A673 (cell line): ENCODE measurements at regions not wholly inside any gene's neighbourhood (a gene's known extent, or its start where the extent isn't known, plus 50 kb on each side); places are given as distances from the start of the nearest gene placed in this dataset.
"Not testable (repeated sequence)": the region's sequence is repeated elsewhere in the genome, so short reads cannot be mapped to it uniquely, and the experiment has no call there.

Experiments used
- BruUV-seq: library from RNA; stranded (reverse); fragments of 400-500 nt; replicated peaks from 2 replicates; lab custom pipeline; 2021; lab: Mats Ljungman, UMichigan
- CTCF ChIA-PET: fragments of 300-600 bp; sonication (Branson Sonifier 250); formaldehyde crosslinking; loops from one replicate; lab custom pipeline; 2022; ENCODE audit warnings: antibody characterized with exemption; lab: Charles Lee
- POLR2A ChIA-PET: fragments of 300-600 bp; sonication (Branson Sonifier 250); formaldehyde crosslinking; loops from one replicate; lab custom pipeline; 2022; ENCODE audit warnings: antibody characterized with exemption; ENCODE audit not compliant: low non-redundant PET; lab: Charles Lee
- DNase-seq: peaks from one replicate; pipeline ENCODE4 v3.0.0-alpha.2; 2015; ENCODE audit warnings: low spot score
- H3K27ac ChIP-seq: fragments of 200-600 bp; sonication (generic); 2 replicates; pipeline ENCODE4 v1.5.1; 2016; ENCODE audit warnings: mixed run types, low read depth, mild to moderate bottlenecking, mixed read lengths, antibody characterized with exemption, low read length; ENCODE audit not compliant: poor library complexity, severe bottlenecking
- H3K27me3 ChIP-seq: fragments of 200-600 bp; sonication (generic); replicated peaks from 2 replicates; pipeline ENCODE4 v1.6.1; 2017; ENCODE audit warnings: mixed run types, low read depth, mild to moderate bottlenecking, mixed read lengths, antibody characterized with exemption, low read length; ENCODE audit not compliant: insufficient read depth, poor library complexity
- H3K36me3 ChIP-seq: fragments of 200-600 bp; sonication (generic); 2 replicates; pipeline ENCODE4 v1.6.1; 2016; ENCODE audit warnings: mixed run types, mild to moderate bottlenecking, mixed read lengths, antibody characterized with exemption, low read length; ENCODE audit not compliant: insufficient read depth, poor library complexity, severe bottlenecking
- H3K4me1 ChIP-seq: fragments of 200-600 bp; sonication (generic); 2 replicates; pipeline ENCODE4 v1.6.1; 2017; ENCODE audit warnings: mixed run types, mild to moderate bottlenecking, mixed read lengths, antibody characterized with exemption, low read length; ENCODE audit not compliant: insufficient read depth, poor library complexity, severe bottlenecking
- H3K4me3 ChIP-seq: fragments of 200-600 bp; sonication (generic); 2 replicates; pipeline ENCODE4 v1.5.1; 2016; ENCODE audit warnings: low read depth, mixed run types, mild to moderate bottlenecking, mixed read lengths, low read length; ENCODE audit not compliant: poor library complexity, severe bottlenecking
- H3K9me3 ChIP-seq: fragments of 200-600 bp; sonication (generic); 2 replicates; pipeline ENCODE4 v1.6.1; 2016; ENCODE audit warnings: mixed run types, low read depth, mild to moderate bottlenecking, mixed read lengths, antibody characterized with exemption, low read length; ENCODE audit not compliant: poor library complexity, severe bottlenecking
- CTCF ChIP-seq: fragments of 300-800, 200-600 bp; sonication (generic); conservative IDR thresholded peaks from 2 replicates; pipeline ENCODE4 v1.5.1; 2017; ENCODE audit warnings: low read depth, mild to moderate bottlenecking, antibody characterized with exemption, low read length, moderate library complexity, mixed read lengths
- intact Hi-C: fragments of 100-400 bp; cut with micrococcal nuclease; formaldehyde crosslinking; loops from one replicate; pipeline ENCODE4 v1.10.0; 2022; ENCODE audit not compliant: unreplicated experiment

GRCh38 chr9:64466052-64466599 lies 818.9 kb downstream of the FOXD4L5 start:
- intact Hi-C loops, H3K36me3 ChIP-seq, DNase-seq, H3K27ac ChIP-seq, POLR2A ChIA-PET, CTCF ChIA-PET, H3K4me1 ChIP-seq, H3K4me3 ChIP-seq, H3K9me3 ChIP-seq, H3K27me3 ChIP-seq, BruUV-seq: not testable (repeated sequence)
- TF ChIP-seq CTCF: peak; percentile 29; the same call in 1 of the 2 replicates

- H3K27ac ChIP-seq, CTCF ChIA-PET, intact Hi-C loops, H3K4me1 ChIP-seq, H3K27me3 ChIP-seq, DNase-seq, H3K4me3 ChIP-seq, POLR2A ChIA-PET, BruUV-seq, H3K36me3 ChIP-seq, H3K9me3 ChIP-seq: not testable (repeated sequence)
These were observed 823.1 kb downstream of the FOXD4L5 start for GRCh38 chr9:64461885-64462284.

GRCh38 chr9:64458642-64459041 lies 826.4 kb downstream of the FOXD4L5 start:
- H3K27me3 ChIP-seq, H3K36me3 ChIP-seq, CTCF ChIA-PET, H3K4me3 ChIP-seq, H3K27ac ChIP-seq, intact Hi-C loops, DNase-seq, H3K4me1 ChIP-seq, BruUV-seq, POLR2A ChIA-PET, H3K9me3 ChIP-seq: not testable (repeated sequence)

- H3K4me1 ChIP-seq, DNase-seq, H3K27ac ChIP-seq, H3K27me3 ChIP-seq, intact Hi-C loops, BruUV-seq, CTCF ChIA-PET, H3K9me3 ChIP-seq, H3K4me3 ChIP-seq, POLR2A ChIA-PET, H3K36me3 ChIP-seq: not testable (repeated sequence)
These were observed 829.8 kb downstream of the FOXD4L5 start for GRCh38 chr9:64455107-64455648.

- CTCF ChIA-PET, POLR2A ChIA-PET: not testable (repeated sequence)
These were observed 832.9 kb downstream of the FOXD4L5 start for GRCh38 chr9:64452134-64452533.

GRCh38 chr9:64450654-64451053 lies 834.4 kb downstream of the FOXD4L5 start:
- H3K4me1 ChIP-seq, DNase-seq, BruUV-seq, H3K36me3 ChIP-seq, H3K27me3 ChIP-seq, intact Hi-C loops, CTCF ChIA-PET, H3K9me3 ChIP-seq, H3K27ac ChIP-seq, POLR2A ChIA-PET, H3K4me3 ChIP-seq: not testable (repeated sequence)

More at GRCh38 chr9:64452134-64452533, 832.9 kb downstream of the FOXD4L5 start:
- H3K4me3 ChIP-seq, H3K27me3 ChIP-seq, intact Hi-C loops, H3K4me1 ChIP-seq, H3K27ac ChIP-seq, H3K9me3 ChIP-seq, H3K36me3 ChIP-seq, DNase-seq, BruUV-seq: not testable (repeated sequence)

GRCh38 chr9:64449025-64449424 lies 836.0 kb downstream of the FOXD4L5 start:
- BruUV-seq, POLR2A ChIA-PET, DNase-seq, H3K27me3 ChIP-seq, intact Hi-C loops, H3K9me3 ChIP-seq, H3K4me3 ChIP-seq, H3K4me1 ChIP-seq, H3K36me3 ChIP-seq, H3K27ac ChIP-seq, CTCF ChIA-PET: not testable (repeated sequence)
